Activated naive CD8-positive, alpha-beta T cell treated with anti-CD3 and anti-CD28 coated beads, Interleukin-2, amount 50 U/mL, for 16 hours (primary cell): ENCODE measurements at regions not wholly inside any gene's neighbourhood (a gene's known extent, or its start where the extent isn't known, plus 50 kb on each side); places are given as distances from the start of the nearest gene placed in this dataset.
"Not testable (repeated sequence)": the region's sequence is repeated elsewhere in the genome, so short reads cannot be mapped to it uniquely, and the experiment has no call there.

Source experiments
- DNase-seq: peaks from one replicate; pipeline ENCODE4 v3.0.0-alpha.2; 2020; ENCODE audit warnings: low read depth, low spot score

GRCh38 chr2:172259827-172260226 is 157.1 kb upstream of the DLX2 start:
- no peak for DNase-seq

DNA sequence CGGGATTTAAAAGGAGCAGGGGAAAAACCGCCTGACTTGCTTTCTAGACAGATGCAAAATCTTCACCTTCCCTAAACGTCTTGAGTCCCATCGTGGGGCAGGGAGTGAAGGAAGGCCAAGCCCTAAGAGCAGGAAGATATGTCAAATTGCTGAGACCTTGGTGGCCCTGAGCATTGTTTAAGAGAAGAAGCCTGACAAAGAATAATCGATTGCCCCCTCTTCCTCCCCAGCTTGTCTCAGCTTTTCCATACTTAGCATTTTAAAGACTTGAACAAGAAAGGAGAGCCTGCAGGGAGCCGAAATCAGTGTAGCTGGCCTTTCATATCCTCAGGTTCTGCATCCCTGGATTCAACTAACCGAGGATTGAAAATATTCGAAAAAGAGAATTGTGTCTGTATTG is 157.6 kb upstream of the DLX2 start:
- no peak for DNase-seq

- no peak for DNase-seq
These were observed 158.6 kb upstream of the DLX2 start for GRCh38 chr2:172261292-172261691.

GRCh38 chr2:172262486-172262885 is 159.8 kb upstream of the DLX2 start:
- no peak for DNase-seq

DNA sequence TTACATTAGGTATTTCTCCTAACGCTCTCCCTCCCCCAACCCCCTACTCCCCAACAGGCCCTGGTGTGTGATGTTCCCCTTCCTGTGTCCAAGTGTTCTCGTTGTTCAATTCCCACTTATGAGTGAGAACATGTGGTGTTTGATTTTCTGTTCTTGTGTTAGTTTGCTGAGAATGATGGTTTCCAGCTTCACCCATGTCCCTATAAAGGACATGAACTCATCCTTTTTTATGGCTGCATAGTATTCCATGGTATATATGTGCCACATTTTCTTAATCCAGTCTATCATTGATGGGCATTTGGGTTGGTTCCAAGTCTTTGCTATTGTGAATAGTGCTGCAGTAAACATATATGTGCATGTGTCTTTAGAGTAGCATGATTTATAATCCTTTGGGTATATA is 162.1 kb upstream of the DLX2 start:
- not testable (repeated sequence) for DNase-seq

GRCh38 chr2:172269507-172270244 is 157.7 kb upstream of the ITGA6 start:
- DNase-seq, result not testable (repeated sequence)

DNA sequence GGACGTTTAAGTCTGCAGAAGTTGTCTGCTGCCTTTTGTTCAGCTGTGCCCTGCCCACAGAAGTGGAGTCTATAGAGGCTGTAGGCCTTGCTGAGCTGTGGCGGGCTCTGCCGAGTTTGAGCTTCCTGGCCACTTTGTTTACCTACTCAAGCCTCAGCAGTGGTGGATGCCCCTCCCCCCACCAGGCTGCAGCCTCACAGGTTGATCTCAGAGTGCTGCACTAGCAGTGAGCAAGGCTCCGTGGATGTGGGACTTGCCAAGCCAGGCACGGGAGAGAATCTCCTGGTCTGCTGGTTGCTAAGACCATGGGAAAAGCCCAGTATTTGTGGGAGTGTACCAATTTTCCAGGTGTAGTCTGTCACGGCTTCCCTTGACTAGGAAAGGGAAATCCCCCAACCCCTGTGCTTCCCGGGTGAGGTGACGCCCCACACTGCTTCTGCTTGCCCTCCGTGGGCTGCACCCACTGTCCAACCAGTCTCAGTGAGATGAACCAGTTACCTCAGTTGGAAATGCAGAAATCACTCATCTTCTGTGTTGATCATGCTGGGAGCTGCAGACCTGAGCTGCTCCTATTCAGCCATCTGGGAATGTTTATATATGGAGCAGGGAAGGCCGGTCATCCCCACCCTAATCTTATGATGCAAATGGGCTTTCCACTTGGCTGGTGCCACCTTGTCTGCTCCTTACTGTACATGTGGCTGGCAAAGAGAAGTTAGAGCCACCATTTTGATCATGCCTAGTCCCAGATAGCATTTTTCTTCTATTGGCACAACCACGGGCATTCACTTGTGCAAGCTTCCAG is 156.9 kb upstream of the ITGA6 start:
- no peak for DNase-seq

- DNase-seq, result no peak
These were observed 153.3 kb upstream of the ITGA6 start for GRCh38 chr2:172273910-172274571.

GRCh38 chr2:172275239-172275638 is 152.1 kb upstream of the ITGA6 start:
- no peak for DNase-seq

DNA sequence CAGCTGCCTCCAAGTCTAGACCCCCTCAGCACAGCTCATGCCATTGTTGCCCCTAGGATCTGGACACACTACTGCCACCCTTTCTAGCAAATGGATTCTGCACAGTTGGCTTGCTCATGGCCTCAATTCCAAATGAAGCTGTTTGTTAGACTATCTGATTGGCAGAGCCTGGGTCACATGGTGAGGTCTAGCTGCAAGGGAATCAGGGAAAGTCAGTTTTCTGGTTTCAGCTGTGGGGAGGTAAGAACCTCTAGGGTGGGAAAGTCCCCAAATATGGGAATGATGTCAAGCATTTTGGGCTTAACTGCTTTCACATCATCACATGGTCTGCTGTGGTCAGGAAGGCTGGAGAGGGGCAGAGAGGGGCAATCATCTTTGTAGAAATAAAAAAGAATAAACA is 150.4 kb upstream of the ITGA6 start:
- DNase-seq, result no peak

- no peak for DNase-seq
These were observed 148.7 kb upstream of the ITGA6 start for GRCh38 chr2:172278667-172279066.

- DNase-seq, result no peak
These were observed 148.2 kb upstream of the ITGA6 start for GRCh38 chr2:172279214-172279613.

- no peak for DNase-seq
These were observed 147.6 kb upstream of the ITGA6 start for GRCh38 chr2:172279813-172280212.

GRCh38 chr2:172280571-172281361 is 146.6 kb upstream of the ITGA6 start:
- DNase-seq, result no peak

GRCh38 chr2:172281648-172282570 is 145.5 kb upstream of the ITGA6 start:
- no peak for DNase-seq

- DNase-seq, result no peak
These were observed 144.4 kb upstream of the ITGA6 start for GRCh38 chr2:172282944-172283343.

GRCh38 chr2:172283476-172283875 is 143.9 kb upstream of the ITGA6 start:
- DNase-seq, result no peak

DNA sequence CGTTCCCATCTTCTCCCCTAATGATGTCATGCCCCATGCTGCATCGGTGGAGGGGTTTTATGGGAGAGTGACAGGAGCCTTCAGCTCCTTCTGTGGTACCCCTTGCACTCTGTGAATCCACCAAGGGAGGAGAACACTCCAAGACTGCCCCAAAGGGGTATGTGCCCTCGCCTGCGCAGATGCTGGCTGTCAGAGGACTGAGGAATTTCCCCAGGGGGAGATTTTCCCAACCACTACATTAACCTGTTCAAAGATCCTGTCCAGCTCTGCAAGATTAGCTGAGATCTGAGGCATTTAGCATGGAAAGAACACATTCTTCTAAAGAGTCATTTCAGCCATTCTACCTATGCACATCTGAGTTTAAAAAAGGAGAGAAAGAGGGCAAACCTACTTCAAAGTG is 143.2 kb upstream of the ITGA6 start:
- no peak for DNase-seq

- no peak for DNase-seq
These were observed 142.3 kb upstream of the ITGA6 start for GRCh38 chr2:172285010-172285621.

GRCh38 chr2:172285760-172286159 is 141.6 kb upstream of the ITGA6 start:
- DNase-seq, result no peak
